ENCODE measurements at regions not wholly inside any gene's neighbourhood (a gene's known extent, or its start where the extent isn't known, plus 50 kb on each side); places are given as distances from the start of the nearest gene placed in this dataset.

DNA sequence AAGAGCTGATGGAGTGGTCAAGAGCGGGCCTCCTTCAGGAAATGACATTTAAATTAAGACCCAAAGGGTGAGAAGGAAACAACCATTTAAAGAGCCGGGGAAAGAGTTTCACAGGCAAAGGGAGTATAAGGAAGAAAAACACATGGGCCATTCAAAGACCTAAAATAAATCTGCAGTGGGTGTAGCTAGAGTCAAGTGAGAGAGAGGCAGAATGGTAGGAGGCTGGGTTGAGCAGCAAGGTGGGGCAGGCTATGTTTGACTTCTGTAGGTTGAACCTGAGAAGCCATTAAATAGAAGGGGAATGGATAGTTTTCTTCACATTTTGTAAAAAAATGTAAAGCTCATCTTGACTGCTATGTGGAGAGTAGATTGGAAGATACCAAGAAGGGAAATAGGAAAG is 183.8 kb downstream of the LACC1 start:
- Histone ChIP-seq H3K27me3 (no peaks in the 10 kb centered on the region), H3K36me3 (no peaks in the 10 kb centered on the region), H3K27ac (no peak overlapping the region), H3K9me3 (no peaks in the 10 kb centered on the region), H3K4me1 (no peaks in the 10 kb centered on the region), H3K4me3 (no peak overlapping the region)
- intact Hi-C loops (cut with DNase I), result no loop called here
- DNase-seq, result no peak
- TF ChIP-seq POLR2AphosphoS5 (IDR thresholded peaks at IDR 0.05) (no peak), EP300 (IDR thresholded peaks at IDR 0.05) (no peak), POLR2A (IDR thresholded peaks at IDR 0.05) (no peak)
- TF ChIP-seq, protein P1, sequence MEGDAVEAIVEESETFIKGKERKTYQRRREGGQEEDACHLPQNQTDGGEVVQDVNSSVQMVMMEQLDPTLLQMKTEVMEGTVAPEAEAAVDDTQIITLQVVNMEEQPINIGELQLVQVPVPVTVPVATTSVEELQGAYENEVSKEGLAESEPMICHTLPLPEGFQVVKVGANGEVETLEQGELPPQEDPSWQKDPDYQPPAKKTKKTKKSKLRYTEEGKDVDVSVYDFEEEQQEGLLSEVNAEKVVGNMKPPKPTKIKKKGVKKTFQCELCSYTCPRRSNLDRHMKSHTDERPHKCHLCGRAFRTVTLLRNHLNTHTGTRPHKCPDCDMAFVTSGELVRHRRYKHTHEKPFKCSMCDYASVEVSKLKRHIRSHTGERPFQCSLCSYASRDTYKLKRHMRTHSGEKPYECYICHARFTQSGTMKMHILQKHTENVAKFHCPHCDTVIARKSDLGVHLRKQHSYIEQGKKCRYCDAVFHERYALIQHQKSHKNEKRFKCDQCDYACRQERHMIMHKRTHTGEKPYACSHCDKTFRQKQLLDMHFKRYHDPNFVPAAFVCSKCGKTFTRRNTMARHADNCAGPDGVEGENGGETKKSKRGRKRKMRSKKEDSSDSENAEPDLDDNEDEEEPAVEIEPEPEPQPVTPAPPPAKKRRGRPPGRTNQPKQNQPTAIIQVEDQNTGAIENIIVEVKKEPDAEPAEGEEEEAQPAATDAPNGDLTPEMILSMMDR (IDR thresholded peaks at IDR 0.05), result no peak
- 58 to 80% methylated on average over 2 of the region's 2 CpGs for WGBS, 2 donors

DNA sequence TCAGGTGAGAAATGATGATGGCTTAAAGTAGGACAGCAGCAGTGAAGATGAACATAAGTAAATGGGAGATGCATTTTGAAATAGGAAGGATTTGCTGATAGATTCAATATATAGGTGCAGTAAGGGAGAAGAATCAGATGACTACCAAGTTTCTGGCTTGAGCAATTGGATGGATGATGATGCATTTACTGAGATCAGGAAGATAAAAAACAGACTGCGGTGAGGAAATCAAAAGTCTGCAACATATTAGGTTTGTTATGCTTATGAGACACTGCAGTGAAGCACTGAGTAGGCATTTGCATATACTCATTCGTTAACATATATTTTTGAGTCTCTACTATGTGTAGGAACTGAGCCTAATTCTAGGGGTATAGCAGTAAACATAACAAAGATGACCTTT is 184.2 kb downstream of the LACC1 start:
- WGBS, 2 donors, result 92 to 95% methylated on average over 2 of the region's 2 CpGs
- Histone ChIP-seq H3K36me3 (no peaks in the 10 kb centered on the region), H3K27me3 (no peaks in the 10 kb centered on the region), H3K9me3 (no peaks in the 10 kb centered on the region), H3K27ac (no peak overlapping the region), H3K4me1 (no peaks in the 10 kb centered on the region), H3K4me3 (no peak overlapping the region)
- intact Hi-C loops (cut with DNase I), result no loop called here
- DNase-seq, result no peak
- TF ChIP-seq, protein P1 (IDR thresholded peaks at IDR 0.05), result no peak
- TF ChIP-seq POLR2A (IDR thresholded peaks at IDR 0.05) (no peak), EP300 (IDR thresholded peaks at IDR 0.05) (no peak), POLR2AphosphoS5 (IDR thresholded peaks at IDR 0.05) (no peak)

DNA sequence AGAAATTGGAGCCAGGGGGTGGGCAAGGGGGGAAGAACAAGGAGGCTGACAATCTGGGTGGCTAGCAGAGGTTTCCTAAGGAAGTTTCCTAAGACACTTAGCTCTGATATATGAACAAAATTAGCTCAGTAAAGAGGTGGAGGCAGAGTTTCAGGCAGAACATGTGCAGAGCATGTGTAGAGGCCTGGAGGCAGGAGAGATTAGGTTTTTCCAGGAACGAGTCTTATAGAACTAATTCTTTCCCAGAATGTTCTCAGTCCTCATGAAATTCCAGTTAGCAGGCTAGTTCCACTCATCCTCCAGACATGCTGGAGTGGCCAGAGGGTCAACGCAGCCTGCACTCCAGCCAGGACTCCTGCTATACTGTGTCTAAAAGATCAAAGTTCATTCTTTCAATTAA is 184.7 kb downstream of the LACC1 start:
- H3K4me3 ChIP-seq, result no peak overlapping the region
- no peaks in the 10 kb centered on the region for H3K4me1 ChIP-seq
- intact Hi-C loops (cut with DNase I), result no loop called here
- no peaks in the 10 kb centered on the region for H3K9me3 ChIP-seq
- H3K27me3 ChIP-seq, result no peaks in the 10 kb centered on the region
- TF ChIP-seq POLR2AphosphoS5 (IDR thresholded peaks at IDR 0.05) (no peak), POLR2A (IDR thresholded peaks at IDR 0.05) (no peak), EP300 (IDR thresholded peaks at IDR 0.05) (no peak)
- TF ChIP-seq, protein P1 (IDR thresholded peaks at IDR 0.05), result no peak
- no peak for DNase-seq
- no peak overlapping the region for H3K27ac ChIP-seq
- no peaks in the 10 kb centered on the region for H3K36me3 ChIP-seq
- WGBS, 2 donors, result 75 to 87% methylated on average over 2 of the region's 2 CpGs

DNA sequence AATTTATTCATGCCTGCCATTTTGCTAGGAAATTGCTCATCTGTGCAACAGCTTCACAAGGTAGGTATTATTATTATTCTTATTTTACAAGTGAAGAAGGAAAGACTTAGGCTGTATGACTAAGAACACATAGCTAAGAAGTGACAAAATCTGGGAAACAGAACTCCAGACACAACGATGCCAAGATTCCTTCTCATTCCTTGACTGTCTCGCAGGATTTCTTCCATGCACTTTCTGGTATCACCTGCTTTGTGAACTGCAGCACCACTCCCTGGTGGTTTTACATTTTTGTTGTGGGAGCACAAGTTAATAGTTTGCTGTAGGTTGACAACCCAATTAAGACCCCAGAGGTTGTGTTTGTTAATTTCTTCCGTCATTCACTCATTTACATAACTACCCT is 188.5 kb downstream of the LACC1 start:
- H3K4me3 ChIP-seq, result no peak overlapping the region
- 85 to 94% methylated on average over 3 of the region's 3 CpGs for WGBS, 2 donors
- no peaks in the 10 kb centered on the region for H3K36me3 ChIP-seq
- no peak for TF ChIP-seq POLR2AphosphoS5 (IDR thresholded peaks at IDR 0.05)
- TF ChIP-seq POLR2A (IDR thresholded peaks at IDR 0.05), result no peak
- no peak for TF ChIP-seq EP300 (IDR thresholded peaks at IDR 0.05)
- TF ChIP-seq, protein P1 (IDR thresholded peaks at IDR 0.05), result no peak
- H3K27me3 ChIP-seq, result no peaks in the 10 kb centered on the region
- H3K9me3 ChIP-seq, result peaks cover 0 to 2% (median 0%) of the 10 kb centered on the region in 4 donors
- no peak overlapping the region for H3K27ac ChIP-seq
- no peak for DNase-seq
- intact Hi-C loops (cut with DNase I), result no loop called here
- no peaks in the 10 kb centered on the region for H3K4me1 ChIP-seq

DNA sequence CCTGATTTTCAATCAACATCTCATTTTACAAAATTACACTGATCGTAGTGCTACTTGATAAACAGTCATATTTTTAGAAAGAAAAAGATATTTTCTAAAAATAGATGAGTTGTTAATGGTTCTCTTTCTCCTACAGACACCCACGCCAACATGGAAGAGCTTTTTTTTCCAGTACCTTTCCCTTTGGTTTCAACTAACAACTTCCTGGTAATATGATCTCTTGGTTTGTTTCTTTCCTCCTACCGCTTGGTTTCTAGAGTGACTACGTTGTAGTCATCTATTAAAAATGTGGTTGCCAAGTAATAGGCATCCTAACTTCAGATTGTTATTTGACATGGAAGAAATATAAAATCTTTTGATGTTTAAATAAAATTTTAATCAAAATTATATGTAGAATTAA is 189.0 kb downstream of the LACC1 start:
- Histone ChIP-seq H3K36me3 (no peaks in the 10 kb centered on the region), H3K4me1 (no peaks in the 10 kb centered on the region), H3K4me3 (no peak overlapping the region), H3K9me3 (peaks cover 0 to 3% (median 0%) of the 10 kb centered on the region in 4 donors), H3K27ac (no peak overlapping the region), H3K27me3 (no peaks in the 10 kb centered on the region)
- DNase-seq, result no peak
- 62 to 70% methylated on average over 4 of the region's 4 CpGs for WGBS, 2 donors
- TF ChIP-seq, protein P1 (IDR thresholded peaks at IDR 0.05), result no peak
- TF ChIP-seq EP300 (IDR thresholded peaks at IDR 0.05) (no peak), POLR2A (IDR thresholded peaks at IDR 0.05) (no peak), POLR2AphosphoS5 (IDR thresholded peaks at IDR 0.05) (no peak)
- intact Hi-C loops (cut with DNase I), result no loop called here

Measured in sigmoid colon (tissue), 6 donors.